AML-193 (cell line): ENCODE measurements at regions not wholly inside any gene's neighbourhood (a gene's known extent, or its start where the extent isn't known, plus 50 kb on each side); places are given as distances from the start of the nearest gene placed in this dataset.

ENCODE experiments used
- DNase-seq, 2 experiments: peaks; one replicate each; lab custom pipeline; 2025; lab: John Stamatoyannopoulos, UW

DNA sequence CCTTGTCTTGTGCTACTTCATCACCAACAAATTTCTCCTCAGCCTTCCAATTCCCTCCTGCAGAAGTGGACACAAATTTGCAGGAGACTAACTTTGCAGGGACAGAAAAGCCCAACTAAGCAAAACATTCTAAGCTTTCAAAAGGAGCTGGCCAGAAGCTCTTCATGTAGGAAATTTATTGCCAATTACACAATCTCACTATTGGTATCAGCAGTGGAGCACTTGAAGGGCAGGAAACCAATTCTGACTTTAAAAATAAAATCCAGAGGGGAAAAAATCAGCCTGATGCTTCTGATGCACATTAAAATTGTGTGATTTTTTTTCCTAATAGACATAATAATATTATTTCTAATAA is 193.3 kb downstream of the LY86 start:
- DNase-seq, result no peak

DNA sequence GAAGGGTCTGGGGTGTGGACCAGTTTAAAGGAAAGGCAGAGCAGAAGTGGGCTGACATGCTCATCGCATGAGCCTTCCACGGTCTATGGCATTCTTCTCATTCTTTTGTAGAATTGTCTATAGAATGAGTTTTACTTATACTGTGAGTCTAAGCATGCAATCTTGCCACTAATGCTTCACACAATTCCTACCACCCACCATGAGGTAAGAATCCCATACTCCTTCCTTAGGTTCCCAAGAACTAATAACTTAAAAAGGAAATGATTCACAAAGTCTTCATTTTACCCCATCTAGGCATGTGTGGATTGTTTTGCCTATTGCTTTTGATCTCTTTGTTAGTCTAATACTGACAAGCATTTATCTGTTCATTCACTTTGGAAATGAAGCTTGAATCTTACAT is 195.2 kb downstream of the LY86 start:
- no peak for DNase-seq

DNA sequence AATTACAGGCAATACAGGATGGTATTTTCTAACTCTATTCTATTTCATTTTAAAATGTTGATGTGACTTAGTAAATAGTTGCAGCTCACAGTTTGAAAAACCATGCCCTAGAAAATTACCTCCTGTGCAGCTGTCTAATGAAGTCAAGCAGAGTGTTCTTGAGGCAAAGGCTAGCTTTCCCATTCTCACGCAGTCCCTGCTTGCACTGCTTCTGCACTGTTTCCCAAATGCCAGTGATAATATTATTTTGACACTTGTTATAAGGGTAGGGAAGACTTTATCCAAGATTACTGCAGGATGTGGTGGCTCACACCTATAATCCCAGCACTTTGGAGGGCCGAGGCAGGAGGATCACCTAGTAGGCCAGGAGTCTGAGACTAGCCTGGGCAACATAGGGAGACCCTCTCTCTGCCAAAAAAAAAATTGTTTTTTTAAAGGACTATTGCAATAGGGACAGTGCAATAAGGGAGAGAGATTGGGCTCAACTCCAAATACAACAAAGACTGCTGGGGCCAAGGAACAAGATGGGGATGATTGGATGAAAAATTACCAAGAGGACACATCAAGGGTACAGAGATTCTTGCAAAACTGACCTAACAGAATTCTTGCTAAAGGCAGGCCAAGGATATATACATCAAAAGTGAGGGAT is 196.1 kb downstream of the LY86 start:
- DNase-seq, result no peak

DNA sequence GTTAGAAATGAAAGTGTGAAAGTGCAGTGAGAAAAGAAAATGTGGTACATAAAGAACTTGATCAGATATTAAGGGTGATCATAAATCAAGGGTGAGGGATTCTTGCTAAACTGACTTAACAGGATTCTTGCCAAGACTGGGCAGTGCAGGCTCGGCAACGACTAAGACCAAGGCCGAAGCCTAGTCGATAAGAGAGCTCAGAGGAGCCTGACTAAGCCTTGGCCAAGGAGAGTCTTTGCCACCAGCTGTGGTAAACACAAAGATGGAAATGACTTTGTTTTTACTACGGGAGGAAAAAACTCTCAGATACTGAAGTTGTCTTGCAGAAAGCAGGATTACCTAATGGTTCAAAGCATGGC is 196.6 kb downstream of the LY86 start:
- no peak for DNase-seq

DNA sequence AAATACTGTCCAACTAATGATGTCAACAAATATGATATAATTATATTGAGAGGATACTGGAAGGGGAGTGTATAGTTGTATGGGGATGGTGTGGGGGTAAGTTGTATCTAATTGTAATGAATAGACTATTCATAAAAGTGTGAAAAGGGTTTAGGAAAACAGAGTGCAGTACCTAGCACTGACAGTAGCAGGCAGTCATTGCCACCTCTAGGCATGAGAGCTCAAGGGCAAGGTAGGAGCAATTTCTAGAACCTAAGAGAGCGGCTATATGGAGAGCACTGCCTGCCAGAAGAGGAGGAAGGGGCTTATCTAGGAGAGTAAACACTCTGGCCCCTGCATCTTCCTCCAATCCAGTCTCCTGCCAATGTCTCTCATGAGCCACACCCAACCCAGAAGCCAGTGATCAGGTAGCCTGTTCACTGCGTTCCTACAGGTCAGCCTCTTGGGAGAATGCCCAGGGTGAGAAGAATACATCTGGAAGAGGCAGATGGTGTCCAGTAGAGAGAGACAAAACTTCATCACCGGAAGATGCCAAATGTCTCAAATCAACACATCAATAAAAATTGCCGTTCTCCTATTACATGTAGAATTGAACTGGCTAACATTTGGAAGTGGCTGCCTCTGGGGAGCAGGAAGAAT is 200.0 kb downstream of the LY86 start:
- DNase-seq, result peak; percentile 56 to 66

DNA sequence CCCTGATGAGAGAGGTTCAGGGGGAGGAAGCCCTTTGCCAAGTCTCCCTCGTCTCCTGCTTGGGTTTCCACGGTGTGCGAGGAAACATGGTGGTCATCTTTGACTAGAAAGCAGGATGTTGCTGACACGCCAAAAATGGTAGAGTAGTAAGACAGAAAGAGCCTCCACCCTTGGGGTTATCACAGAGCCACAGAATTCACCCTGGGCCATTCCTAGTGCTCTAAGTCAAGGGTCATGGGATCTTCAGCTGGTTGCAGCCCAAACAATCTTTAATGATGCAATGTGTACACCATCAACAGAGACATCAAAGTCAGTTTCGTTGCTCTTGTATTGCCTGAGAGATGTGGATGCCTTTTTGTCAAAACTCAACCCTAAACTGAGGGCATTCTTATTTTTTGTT is 201.9 kb downstream of the LY86 start:
- DNase-seq, result no peak

DNA sequence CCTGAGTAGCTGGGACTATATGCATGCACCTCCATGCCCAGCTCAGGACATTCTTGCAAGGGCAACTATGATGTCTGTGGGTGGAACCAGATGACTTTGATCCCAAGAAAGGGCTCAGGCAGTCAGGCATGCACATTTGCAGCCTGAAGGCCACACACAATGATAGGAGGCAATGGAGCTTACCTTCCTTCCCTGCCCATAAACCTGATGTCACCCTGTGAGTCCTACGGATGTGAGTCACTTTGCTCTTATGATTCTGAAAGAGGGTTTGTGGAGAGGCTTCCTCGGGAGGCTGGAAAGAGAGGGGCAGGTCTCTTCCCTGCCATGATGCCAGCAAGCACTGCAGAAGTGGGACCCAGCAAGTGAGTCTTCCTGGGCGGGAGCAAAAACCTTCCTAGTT is 202.4 kb downstream of the LY86 start:
- no peak for DNase-seq

DNA sequence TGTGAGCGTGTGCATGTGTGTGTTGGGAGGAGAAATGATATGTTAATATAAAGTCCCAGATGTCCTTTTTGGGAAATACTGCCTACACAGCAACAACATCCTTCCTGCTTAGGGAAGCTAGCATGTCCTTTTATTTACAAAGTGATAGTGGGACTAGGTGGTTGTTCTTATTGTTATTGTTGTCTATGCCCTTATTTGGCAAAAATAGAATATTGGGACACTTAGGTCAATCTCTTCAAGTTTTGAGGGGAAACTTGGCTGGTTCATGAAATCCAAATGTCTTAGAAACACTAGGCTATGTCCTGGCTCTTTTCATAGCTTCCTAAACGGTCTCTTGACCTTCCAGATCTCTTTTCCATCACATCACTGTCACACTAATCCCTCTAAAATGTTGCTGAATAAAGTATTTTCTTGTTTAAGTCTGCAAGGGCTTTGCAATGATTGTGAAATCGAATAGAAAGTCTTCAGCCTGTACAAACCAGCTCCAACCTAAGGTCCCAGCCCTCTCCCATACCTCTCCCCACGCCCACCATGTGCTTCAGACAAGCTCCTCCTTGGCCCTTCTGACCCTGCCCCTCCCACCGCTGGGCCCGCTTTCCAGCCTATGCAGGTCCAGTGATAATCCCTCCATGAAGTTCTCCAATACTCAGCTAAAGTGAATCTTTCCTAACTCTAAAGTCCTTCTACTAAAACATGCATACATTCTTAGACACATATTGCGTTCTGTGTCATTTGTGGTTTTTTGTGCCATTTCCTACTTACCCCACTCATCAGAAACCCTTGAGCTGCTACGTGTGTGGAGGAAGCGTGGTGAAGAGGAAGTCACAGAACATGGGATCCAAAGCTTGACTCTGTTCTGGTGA is 205.1 kb downstream of the LY86 start:
- DNase-seq, result peak; percentile 97 to 98

DNA sequence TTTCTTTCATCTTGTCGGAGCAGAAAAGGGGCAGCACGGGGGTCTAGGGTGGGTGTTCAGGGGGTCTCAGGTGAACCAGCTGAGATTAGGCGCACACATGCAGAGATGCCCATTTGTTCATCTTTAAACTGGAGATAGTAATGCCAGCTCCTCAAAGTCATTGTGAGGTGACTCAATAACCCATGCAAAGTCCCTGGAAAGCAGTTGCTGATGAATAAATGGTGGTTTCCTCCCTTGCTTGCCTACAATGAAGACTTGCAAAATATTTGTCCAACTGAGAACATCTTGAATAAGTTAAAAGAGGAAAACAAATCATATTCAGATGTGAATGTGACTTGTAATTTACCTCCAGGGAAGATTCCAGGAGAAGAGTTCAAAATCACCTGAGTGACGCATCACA is 206.9 kb downstream of the LY86 start:
- peak; percentile 61 to 71 for DNase-seq

DNA sequence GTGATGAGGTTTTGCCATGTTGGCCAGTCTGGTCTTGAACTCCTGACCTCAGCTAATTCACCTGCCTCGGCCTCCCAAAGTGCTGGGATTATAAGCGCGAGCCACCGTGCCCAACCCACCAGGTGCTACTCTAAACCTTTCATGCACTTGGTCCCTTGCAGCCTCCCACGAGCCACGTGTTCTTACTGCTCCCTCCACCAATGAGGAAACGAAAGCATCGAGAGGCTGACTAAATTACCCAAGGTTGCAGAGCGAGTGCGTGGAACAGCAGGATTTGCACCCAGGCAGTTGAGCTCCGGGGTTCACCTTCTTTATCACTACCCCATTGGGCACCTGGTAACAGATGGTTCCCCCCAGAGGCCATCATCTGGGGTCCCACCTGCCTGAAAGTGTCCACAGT is 208.3 kb downstream of the LY86 start:
- no peak for DNase-seq

DNA sequence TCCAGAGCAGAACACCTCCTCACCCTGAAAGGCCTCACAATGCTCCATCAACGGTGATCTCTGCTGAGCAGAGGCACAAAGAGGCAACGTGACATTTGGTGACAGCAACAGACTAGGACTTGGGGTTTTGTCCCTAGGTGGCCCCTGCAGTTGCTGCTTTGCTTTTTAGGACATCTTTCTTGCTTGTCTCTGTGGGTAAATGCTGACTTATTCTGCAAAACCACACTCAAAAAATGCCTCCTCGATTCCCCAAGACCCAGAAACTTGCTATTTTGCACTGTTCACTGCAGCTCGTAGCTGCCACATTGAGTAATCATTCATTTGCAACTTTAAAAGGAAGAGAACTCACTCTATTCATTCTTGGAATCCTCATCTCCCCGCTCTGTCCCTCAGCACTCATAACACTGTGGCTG is 209.9 kb downstream of the LY86 start:
- peak; percentile 22 to 32 for DNase-seq

DNA sequence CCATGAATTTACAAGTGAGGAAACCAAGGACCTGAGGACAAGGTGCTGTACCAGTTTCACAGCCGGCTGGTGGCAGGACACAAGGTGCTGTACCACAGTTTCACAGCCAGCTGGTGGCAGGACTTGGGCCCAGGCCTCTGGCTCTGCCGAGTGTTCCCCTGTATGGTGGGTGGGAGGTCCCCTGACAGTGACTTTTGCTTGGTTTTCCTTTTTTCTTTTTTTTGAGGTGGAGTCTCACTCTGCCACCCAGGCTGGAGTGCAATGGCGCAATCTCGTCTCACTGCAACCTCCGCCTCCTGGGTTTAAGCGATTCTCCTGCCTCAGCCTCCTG is 212.4 kb downstream of the LY86 start:
- no peak for DNase-seq

DNA sequence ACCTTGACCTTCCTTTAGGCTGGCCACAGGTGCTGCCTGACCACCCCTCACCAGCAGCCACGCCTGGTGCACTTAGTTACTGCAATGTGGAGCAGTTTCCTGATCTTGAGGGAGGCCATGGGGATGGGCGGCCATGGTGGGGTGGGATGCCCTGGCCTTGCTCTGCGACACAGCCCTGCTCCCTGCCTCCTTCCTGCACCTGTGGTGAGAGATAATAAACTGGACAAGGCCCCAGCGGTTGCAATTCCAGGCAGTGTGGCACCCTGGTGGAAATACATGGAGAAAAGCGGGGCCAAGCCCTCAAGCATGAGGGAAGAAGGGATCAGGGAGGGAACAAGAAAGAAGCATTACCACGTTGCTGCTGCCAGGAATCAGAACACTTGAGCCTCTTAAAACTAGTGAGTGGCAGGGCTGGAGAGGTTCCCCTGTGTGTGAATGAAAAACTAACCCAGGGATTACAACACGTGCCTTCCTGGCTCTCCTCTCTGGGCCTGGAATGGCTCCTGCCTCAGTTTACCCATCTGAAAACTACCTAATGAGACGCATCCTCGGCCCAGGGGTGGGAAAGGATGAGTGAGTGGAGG is 213.2 kb downstream of the LY86 start:
- DNase-seq, result no peak

DNA sequence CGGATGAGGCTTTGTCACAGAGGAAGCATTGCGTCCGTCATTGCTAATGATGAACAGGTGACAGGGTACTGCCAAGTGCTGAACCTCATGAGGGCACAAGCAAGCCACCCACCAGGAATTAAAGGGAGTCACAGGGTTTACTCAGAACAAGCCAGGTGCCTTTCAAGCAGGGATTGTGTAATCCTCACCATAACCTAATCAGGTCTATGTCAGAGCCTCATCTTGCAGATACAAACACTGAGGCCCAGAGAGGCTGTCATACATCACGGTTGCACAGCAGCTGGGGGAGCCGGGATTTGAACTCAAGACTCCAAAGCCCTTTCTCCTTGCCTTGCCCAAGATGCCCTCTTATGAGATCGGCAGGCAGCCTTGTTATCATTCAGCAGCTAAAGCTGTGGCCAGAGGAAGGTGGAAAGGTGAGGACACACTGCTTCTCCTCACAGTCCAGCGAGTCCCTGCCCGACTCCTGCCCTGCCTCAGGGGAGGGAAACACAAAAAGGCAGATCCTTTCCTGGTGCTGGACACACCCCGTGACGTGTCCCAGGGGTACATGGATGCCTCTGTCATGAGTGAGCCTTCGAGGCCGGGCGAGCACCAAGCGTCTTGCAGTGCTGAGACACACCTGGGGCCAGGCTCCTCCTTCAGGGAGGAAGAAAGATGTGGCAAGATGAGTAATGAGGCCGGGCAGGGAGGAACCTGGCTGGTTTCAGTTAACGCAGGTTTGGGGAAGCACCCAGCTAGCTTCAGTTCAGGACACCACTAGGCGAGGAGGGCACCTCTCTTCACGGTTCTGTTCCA is 214.9 kb downstream of the LY86 start:
- no peak for DNase-seq

DNA sequence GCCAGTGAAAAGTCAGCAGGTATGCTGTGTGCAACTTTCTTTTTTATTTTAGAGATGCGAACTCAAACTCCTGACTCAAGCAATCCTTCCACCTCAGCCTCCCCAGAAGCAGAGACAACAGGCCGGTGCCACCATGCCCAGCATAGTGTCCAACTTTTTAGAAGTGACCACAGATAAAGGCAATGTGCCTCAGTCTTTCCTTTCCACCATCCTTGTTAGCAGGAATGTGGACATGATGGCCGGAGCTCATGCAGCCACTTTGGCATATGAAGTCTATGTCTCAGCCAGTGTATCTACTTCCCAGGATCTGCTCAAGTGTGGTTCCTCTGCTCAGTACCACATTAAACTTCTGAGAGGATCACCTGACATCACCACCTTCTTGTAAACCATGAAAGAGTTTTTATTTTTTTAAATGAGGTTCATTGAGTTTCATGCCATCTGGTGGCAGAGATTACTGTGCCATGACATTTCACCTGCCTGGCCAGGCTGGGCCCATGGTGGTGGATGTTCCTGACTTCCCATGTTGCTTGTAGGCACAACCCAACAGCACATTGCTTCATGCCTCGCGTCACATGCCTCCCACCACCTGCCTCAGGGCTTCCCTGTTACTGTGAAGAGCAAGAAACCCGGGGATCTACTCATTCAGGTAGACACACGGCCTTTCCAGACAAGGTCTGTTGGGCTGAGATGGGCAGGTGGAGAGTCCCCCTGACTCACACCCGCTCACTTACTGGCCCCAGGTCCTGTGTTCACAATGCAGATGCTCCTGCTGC is 216.5 kb downstream of the LY86 start:
- no peak for DNase-seq

DNA sequence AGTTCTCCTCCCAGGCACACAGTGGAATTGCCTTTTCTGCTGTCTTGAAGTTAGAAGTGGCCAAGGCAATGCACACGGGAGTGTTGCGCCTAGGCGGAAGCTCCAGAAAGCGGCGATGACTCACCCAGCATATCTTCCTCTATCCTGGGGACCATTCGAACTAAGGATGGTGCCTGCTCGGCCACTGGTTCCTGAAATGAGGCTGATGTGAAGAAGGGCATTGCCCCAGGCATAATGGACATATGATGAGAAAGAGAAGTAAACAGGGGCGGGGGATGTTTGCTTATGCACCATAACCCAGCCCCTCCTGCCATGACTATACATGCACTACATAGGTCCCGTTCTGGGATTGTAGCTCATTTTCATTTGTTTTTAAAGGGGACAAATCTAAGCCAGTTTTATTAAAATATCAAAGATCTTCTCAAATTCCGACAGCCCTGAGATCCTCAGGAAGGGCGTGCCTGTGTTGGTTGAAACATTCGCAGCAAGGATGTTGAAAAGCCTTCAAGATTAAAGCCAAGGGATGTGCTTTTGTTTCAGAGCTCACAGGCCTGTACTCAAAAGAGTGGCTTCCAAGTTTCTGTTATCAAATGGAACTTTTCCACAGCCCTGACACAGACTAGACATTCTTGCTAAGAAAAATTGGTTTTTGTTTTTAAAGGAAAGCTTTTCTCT is 218.5 kb downstream of the LY86 start:
- peak; percentile 97 to 99 for DNase-seq

DNA sequence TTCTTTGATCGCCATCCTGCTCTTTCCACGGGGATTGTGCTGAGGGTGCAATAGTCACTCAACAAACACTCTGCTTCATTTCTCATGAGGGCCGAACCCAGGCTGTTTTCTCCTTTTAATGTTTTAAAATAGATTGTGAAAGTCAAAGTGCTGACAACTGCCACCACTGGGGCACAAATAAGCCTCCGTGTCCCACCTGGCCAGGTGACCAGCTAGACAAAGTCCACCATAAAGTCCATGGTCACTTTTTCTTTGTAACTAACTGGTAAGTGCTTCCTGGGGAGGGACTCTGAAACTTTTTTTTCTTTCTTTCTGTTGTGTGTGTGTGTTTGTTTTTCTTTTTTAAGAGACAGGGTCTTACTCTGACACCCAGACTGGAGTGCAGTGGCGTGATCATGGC is 219.8 kb downstream of the LY86 start:
- DNase-seq, result no peak

DNA sequence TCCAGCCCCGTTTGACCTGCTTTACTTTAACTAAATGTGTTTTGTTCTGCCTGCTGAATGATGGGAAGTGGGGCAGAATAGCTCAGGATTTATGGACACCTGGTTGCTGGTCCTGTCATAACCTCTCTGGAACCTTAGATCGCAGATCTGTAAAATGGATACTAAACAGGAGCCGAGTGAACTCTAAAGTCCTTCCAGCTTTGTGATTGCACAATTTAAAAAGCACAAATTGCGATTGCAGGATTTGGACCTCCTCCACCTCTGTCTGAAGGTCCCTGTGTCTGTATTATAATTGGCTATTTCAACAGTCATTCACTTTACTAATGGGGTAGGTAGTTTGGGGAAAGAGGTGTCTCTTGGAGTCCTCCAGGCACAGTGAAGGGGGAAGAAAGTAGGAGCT is 220.4 kb downstream of the LY86 start:
- DNase-seq, result no peak

DNA sequence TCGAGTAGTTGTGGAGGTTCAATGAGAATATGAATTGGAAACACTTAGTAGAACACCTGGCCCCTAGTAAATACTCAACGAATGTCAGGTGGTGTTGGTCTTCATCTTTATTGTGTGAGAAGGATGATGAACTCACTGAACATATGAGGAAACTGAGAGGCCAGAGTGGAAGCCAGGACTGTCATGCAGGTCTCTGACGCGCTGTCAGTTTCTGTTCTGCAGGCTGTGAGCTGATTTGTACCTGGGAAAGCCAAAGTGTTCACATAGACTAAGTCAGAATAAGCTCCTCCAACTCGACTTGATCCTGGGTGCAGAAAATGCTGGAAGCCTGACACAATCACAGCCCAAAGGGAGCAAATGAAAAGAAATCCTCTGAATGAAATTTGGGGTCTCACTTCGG is 222.2 kb downstream of the LY86 start:
- DNase-seq, result no peak

DNA sequence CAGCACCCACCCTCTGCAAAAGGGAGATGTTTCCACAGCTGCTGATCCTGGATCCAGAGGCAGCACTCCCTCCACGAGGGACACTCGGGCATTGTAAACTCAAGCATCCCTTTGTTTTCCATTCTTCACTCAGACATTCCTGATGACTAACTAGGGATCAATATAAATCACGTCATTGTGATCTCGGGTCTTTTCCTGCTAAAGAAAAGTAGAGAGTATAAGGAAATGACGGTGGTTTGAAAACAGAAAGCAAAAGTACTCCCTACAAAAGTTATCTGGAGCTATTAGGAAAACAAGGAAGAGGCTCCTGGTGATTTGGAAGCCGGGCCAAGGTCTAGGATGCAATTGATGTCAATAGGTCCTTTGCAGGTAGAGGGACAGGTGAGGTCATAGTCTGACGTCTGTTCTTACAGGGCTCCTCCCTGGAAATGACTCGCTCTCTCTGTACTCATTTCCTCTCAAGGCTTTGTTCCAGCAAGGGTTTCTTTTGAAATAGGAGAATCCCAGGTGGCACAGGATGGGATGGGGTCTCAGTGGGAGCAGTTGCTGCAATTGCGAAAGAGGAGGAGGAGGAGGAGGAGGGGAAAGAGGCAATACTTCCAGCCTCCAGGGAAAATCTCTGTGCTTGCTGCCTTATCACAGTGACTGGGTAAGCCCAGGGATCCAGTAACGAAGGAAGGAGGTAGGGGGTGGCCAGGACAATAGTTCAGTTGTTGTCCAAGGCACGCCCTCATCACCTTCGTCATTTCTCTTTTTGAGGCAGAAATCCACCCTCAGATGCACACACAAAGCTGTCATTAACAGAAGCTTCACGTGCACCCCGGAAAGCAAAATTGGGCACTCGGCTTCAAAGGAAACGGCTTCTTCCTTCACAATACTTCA is 222.8 kb downstream of the LY86 start:
- DNase-seq, result no peak
